Transverse colon (tissue), 4 donors: ENCODE measurements at regions not wholly inside any gene's neighbourhood (a gene's known extent, or its start where the extent isn't known, plus 50 kb on each side); places are given as distances from the start of the nearest gene placed in this dataset.
A peak's percentile ranks its signal among the peaks of the same experiment; 100 is the strongest.

Experiments
- DNase-seq: peaks from one replicate; pipeline ENCODE4 v3.0.0-alpha.2; 2019
- H3K27ac ChIP-seq, 4 donors: fragments of 200-600 bp; sonication (generic); 2 replicates each; pipeline ENCODE4 v1.5.1; 2016 to 2018; ENCODE audit warnings: inconsistent platforms in 4 of 4
- H3K27me3 ChIP-seq: fragments of 200-600 bp; sonication (generic); 2 replicates; pipeline ENCODE4 v1.5.1; 2017; ENCODE audit warnings: inconsistent platforms
- H3K36me3 ChIP-seq, 4 donors: fragments of 200-600 bp; sonication (generic); 2 replicates each; pipeline ENCODE4 v1.5.1; 2017 to 2019; ENCODE audit warnings: inconsistent platforms in 4 of 4
- H3K4me1 ChIP-seq, 4 donors: fragments of 200-600 bp; sonication (generic); 2 replicates each; pipeline ENCODE4 v1.5.1; 2017 to 2020; ENCODE audit warnings: inconsistent platforms in 4 of 4
- H3K4me3 ChIP-seq, 4 donors: fragments of 200-600 bp; sonication (generic); 1 replicate in 1 of 4; 2 replicates in 3 of 4; pipeline versions ENCODE4 v1.5.1 to v1.6.1; 2017 to 2019; ENCODE audit warnings: inconsistent platforms in 4 of 4
- H3K9me3 ChIP-seq, 2 donors: fragments of 200-600 bp; sonication (generic); 2 replicates each; pipeline ENCODE4 v1.5.1; 2017 to 2019; ENCODE audit warnings: inconsistent platforms in 2 of 2
- EP300 ChIP-seq: sonication (generic); formaldehyde crosslinking; IDR thresholded peaks from one replicate; pipeline ENCODE4 v1.6.1; 2017; ENCODE audit warnings: antibody characterized with exemption, low read depth
- POLR2A ChIP-seq: fragments of 450-650 bp; IDR thresholded peaks from one replicate; pipeline ENCODE4 v1.6.1; 2016; ENCODE audit warnings: antibody characterized with exemption, mild to moderate bottlenecking, moderate library complexity
- POLR2AphosphoS5 ChIP-seq, 3 donors: sonication (generic); formaldehyde crosslinking; IDR thresholded peaks; one replicate each; pipeline ENCODE4 v1.6.1; 2016; ENCODE audit warnings: antibody characterized with exemption in 3 of 3
- WGBS, 2 donors: methylation state at CpG; one replicate each; pipeline ENCODE4 v1.1.5; 2018; ENCODE audit warnings: low coverage in 1 of 2; 5-methylcytosine and 5-hydroxymethylcytosine counted together
- in situ Hi-C, 4 donors: fragments of 200-750 bp; cut with MboI; loops; one replicate each; pipeline versions ENCODE4 v1.15.0 to v1.15.1; 2017; ENCODE audit warnings: low sequenced_read_pairs in 3 of 4, low pct_ligation_motif_present in 1 of 4, low pct_unique_long_range_greater_than_20kb in 1 of 4
- intact Hi-C: fragments of 100-400 bp; cut with DNase I; formaldehyde crosslinking; loops from one replicate; pipeline ENCODE4 v1.15.1; 2023; ENCODE audit warnings: low total_unique reads
- TF ChIP-seq, protein P1 (sequence below), 5 experiments: fragments of 200-600 bp in 3 of 5; fragments of 450-650 bp in 2 of 5; sonication (generic) in 3 of 5; IDR thresholded peaks; 1 replicate in 2 of 5; 2 replicates in 3 of 5; pipeline ENCODE4 v1.5.1; 2016 to 2017; ENCODE audit warnings: antibody characterized with exemption in 5 of 5, inconsistent platforms in 3 of 5, mild to moderate bottlenecking in 2 of 5, moderate library complexity in 1 of 5

DNA sequence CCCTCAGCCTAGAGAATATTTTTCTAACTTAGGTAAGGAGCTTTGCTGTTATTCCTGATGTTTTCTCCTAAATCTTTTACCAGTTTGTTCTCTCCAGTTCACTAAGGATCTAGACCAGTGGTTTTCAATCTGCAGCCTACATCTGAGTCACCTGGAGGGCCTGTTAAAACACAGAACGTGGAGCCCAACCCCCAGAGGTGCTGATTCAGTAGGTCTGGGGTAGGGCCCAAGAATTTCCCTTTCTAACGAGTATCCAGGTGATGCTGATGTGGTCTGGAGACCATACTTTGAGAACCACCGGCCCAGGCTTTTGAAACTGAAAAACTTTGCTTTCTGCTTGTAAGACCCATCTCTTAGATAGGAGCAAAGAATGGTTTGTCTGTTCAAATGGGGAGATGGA, 51.2 kb upstream of the KMT2E start:
- WGBS, 2 donors = 82 to 85% methylated on average over 3 of the region's 3 CpGs
- H3K4me1 ChIP-seq = peaks cover 12 to 66% (median 19%) of the 10 kb centered on the region in 4 donors

DNA sequence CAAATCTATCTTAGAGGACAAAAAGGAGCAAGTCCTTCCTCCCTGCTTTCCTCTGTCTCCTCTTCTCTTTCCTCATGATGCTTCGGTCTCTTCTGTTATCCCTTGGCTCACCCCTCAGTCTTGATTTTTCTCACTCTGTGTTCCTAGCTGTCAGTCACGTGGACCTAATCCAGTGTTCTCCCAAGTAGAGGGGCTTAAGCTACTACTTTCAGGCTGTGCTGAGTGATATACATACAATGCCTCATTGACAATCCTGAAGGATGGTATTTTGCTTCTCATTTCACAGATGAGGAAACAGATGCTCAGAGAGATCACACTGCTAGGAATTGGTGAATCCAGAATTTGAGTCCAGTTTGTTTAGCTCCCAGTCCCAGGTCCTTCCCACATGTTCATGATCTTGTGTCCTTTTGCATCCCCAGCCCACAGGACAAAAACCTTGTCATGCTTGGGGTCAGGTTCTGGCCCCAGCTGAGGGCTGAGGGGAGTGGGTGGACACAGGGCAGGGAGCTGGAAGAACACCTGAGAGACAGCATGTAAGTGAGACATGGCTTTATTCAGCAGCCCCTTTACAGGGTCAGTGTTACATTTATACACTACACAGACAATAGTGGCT, 50.5 kb upstream of the KMT2E start:
- TF ChIP-seq POLR2A = no peak
- TF ChIP-seq EP300 = no peak
- TF ChIP-seq, protein P1, sequence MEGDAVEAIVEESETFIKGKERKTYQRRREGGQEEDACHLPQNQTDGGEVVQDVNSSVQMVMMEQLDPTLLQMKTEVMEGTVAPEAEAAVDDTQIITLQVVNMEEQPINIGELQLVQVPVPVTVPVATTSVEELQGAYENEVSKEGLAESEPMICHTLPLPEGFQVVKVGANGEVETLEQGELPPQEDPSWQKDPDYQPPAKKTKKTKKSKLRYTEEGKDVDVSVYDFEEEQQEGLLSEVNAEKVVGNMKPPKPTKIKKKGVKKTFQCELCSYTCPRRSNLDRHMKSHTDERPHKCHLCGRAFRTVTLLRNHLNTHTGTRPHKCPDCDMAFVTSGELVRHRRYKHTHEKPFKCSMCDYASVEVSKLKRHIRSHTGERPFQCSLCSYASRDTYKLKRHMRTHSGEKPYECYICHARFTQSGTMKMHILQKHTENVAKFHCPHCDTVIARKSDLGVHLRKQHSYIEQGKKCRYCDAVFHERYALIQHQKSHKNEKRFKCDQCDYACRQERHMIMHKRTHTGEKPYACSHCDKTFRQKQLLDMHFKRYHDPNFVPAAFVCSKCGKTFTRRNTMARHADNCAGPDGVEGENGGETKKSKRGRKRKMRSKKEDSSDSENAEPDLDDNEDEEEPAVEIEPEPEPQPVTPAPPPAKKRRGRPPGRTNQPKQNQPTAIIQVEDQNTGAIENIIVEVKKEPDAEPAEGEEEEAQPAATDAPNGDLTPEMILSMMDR (IDR thresholded peaks at IDR 0.05) = no peak
- TF ChIP-seq POLR2AphosphoS5 (IDR thresholded peaks at IDR 0.05) = no peak
- Histone ChIP-seq H3K9me3 (no peaks in the 10 kb centered on the region), H3K36me3 (no peaks in the 10 kb centered on the region), H3K27me3 (no peaks in the 10 kb centered on the region), H3K27ac (peak overlapping the region; percentile 15 to 31 (median 26)), H3K4me3 (no peak overlapping the region), H3K4me1 (peaks cover 12 to 66% (median 21%) of the 10 kb centered on the region in 4 donors)
- in situ Hi-C loops (no loop called here), intact Hi-C loops (no loop called here)
- 80 to 89% methylated on average over 2 of the region's 2 CpGs for WGBS, 2 donors
- DNase-seq = no peak

More for the DNA sequence above, 51.2 kb upstream of the KMT2E start:
- Histone ChIP-seq H3K36me3 (no peaks in the 10 kb centered on the region), H3K27ac (peak overlapping the region in 3 of 4 donors; percentile 15 to 51 (median 15)), H3K9me3 (no peaks in the 10 kb centered on the region), H3K27me3 (no peaks in the 10 kb centered on the region), H3K4me3 (no peak overlapping the region)
- no peak for DNase-seq
- in situ Hi-C loops (no loop called here), intact Hi-C loops (no loop called here)
- TF ChIP-seq EP300 (no peak), POLR2AphosphoS5 (IDR thresholded peaks at IDR 0.05) (no peak), POLR2A (no peak)
- TF ChIP-seq, protein P1 (IDR thresholded peaks at IDR 0.05) = no peak

GRCh38 chr7:104963991-104964385, 50.0 kb upstream of the KMT2E start:
- peak overlapping the region in 3 of 4 donors; percentile 25 to 31 (median 28) for H3K27ac ChIP-seq
- no peaks in the 10 kb centered on the region for H3K36me3 ChIP-seq
- H3K4me3 ChIP-seq = no peak overlapping the region
- H3K27me3 ChIP-seq = no peaks in the 10 kb centered on the region
- WGBS, 2 donors = 62% methylated on average over 3 of the region's 3 CpGs; no CpG with 5 or more reads in 1 of the 2 donors
- no peaks in the 10 kb centered on the region for H3K9me3 ChIP-seq
- in situ Hi-C loops (no loop called here), intact Hi-C loops (no loop called here)
- DNase-seq = no peak
- peaks cover 12 to 67% (median 23%) of the 10 kb centered on the region in 4 donors for H3K4me1 ChIP-seq
- TF ChIP-seq EP300 (no peak), POLR2AphosphoS5 (IDR thresholded peaks at IDR 0.05) (no peak), POLR2A (no peak)
- TF ChIP-seq, protein P1 (IDR thresholded peaks at IDR 0.05) = no peak
